LoVo (cell line): ENCODE measurements at regions not wholly inside any gene's neighbourhood (a gene's known extent, or its start where the extent isn't known, plus 50 kb on each side); places are given as distances from the start of the nearest gene placed in this dataset.
A peak's percentile ranks its signal among the peaks of the same experiment; 100 is the strongest.
"Not testable (repeated sequence)": the region's sequence is repeated elsewhere in the genome, so short reads cannot be mapped to it uniquely, and the experiment has no call there.

Experiments
- DNase-seq: peaks from one replicate; pipeline ENCODE4 v3.0.0-alpha.2; 2016; ENCODE audit warnings: low spot score

- DNase-seq = no peak
Observed at GRCh38 chrX:106363214-106363613, 195.1 kb downstream of the PWWP3B start.

DNA sequence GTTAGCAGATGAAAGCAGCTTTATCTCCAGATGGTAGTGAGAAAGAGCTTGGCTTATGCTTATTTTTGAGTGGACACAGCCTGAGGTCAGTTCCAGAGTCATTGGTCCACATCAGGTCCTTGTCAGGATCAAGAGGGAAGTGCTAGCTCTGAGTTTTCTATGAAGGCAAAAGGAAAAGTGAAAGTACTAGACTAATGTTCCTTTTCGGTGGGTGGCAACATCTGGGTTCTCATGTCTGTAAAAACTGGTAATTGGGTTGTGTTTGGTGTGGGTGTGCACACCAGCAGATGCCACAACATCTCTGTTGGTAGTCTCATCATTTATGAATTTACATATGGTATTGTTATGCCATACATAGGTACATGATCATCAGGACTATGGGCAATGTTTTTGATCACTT is 210.5 kb downstream of the PWWP3B start:
- DNase-seq = no peak

DNA sequence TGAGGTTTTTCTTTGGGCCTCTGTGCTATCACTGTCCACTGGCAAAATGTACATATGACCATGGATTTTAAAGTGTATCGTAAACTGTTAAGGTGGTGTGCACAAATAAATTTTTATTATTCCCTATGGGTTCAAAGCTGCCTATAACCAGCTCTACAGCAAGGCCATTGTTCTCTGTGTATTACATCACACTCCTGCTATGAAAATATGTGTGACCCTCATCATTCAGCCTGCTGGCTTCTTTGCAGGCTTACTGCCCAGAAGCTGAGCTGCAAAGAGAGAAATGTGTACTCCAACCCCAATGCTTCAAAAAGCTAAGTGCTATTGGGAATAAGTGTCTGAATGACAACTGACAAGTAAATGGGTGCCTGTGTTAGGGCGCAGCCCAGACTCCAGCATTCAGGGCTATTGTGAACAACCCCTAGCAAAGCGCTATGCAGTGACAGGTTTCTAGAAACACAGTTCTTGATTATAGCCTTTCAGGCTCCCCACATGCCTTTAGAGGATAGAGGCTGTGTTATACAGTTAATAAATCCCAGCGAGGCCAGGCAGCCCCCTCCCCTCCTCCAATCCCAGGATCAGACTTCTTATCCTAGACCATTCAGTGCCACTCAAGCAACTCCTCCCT is 220.4 kb upstream of the RADX start:
- DNase-seq = no peak

DNA sequence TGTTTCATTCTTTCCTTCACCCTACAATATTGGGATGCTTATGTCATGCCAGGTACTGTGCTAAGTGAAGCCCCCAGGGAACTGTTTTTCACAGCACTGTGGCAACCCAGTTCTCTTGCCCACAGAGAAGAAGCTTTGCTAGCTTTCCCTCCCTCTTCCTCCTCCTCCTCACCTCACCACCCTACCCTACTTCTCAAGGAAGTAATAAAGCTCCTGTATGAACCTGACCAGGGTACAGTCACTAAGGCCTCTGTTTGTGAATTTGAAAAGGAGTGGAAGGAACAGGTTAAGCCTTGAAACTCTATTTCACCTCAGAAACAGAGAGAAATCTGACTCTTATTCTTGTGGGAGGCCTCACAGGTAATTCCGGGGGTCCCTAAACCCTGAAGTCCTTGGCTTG is 219.4 kb upstream of the RADX start:
- DNase-seq = no peak

- DNase-seq = no peak
Observed at GRCh38 chrX:106397788-106398538, 213.8 kb upstream of the RADX start.

DNA sequence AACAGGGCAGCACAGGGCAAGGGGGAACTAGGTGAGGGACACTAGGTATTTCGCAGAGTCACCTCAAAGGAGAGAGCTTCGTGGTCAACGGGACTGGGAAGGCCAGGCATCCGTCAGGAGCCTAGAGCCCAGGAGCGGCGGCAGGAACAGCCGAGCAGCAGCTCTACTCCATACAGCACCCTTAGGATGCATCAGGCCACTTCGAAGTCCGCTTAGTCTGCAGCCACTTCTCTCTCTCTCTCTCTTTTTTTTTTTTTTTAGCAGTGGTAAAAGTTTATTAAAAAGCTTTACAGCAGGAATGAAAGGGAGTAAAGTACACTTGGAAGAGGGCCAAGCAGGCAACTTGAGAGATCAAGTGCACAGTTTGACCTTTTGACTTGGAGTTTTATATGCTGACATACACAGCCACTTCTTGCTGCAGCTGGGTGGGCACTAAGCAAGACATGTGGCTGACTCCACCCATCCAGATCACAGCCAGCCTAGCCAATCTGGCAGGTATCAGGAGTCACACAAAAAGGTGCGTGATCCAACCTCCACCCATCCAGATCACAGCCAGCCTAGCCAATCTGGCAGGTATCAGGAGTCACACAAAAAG is 209.7 kb upstream of the RADX start:
- peak; percentile 7 for DNase-seq

GRCh38 chrX:106404512-106404911 is 207.3 kb upstream of the RADX start:
- DNase-seq = no peak

GRCh38 chrX:106415276-106415895 is 196.4 kb upstream of the RADX start:
- DNase-seq = peak; percentile 27

DNA sequence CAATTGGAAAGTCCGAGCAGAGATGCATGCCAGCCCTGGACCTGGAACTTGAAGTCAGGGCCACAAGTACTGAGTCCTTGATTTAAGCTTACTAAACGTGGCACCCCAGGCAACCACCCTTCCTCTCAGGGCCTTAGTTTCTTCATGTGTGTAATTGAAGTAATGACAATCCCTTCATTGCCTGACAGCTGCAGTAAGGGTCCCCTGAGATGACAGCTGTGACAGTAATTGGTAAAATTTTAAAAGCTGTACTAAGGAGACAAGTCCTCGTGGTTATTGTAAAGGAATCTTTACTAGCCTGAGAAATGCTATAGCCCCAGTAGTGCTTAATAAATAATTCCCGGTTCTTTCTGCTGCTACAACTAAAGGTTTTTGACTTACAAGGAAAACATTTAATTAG is 175.1 kb upstream of the RADX start:
- DNase-seq = no peak

- DNase-seq = no peak
Observed at GRCh38 chrX:106437407-106437806, 174.4 kb upstream of the RADX start.

GRCh38 chrX:106450405-106450804 is 161.4 kb upstream of the RADX start:
- no peak for DNase-seq

GRCh38 chrX:106451933-106452332 is 159.8 kb upstream of the RADX start:
- no peak for DNase-seq

DNA sequence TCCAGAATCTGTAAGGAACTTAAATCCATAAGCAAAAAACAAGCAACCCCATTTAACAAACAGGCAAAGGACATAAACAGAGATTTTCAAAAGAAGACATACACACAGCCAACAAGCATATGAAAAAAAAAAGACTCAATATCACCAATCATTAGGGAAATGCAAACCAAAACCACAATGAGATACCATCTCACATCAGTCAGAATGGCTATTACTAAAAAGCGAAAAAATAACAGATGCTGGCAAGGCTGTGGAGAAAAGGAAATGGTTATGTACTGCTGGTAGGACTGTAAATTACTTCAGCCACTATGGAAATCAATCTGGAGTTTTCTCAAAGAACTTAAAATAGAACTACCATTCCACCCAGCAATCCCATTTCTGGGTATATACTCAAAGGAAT is 156.8 kb upstream of the RADX start:
- no peak for DNase-seq

GRCh38 chrX:106457802-106458201 is 154.0 kb upstream of the RADX start:
- no peak for DNase-seq

DNA sequence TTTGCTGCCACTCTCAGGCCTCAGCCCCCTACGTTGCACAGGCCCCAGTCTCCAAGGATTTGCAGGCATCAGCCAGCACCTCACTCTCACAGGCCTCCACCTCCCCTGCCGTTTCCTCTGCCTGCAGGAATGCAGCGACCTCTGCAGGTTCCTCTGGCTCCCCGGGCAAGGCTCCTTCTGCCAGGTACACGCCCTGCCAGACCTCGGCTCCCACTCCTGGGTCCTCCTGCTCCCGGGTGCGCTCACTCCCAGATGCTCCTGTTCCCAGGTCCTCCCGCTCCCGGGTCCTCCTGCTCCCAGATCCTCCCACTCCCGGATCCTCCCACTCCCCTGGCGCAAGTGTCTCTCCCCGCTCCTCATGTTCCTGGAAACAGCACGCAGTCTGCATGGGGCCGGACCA is 144.4 kb upstream of the RADX start:
- DNase-seq = no peak

DNA sequence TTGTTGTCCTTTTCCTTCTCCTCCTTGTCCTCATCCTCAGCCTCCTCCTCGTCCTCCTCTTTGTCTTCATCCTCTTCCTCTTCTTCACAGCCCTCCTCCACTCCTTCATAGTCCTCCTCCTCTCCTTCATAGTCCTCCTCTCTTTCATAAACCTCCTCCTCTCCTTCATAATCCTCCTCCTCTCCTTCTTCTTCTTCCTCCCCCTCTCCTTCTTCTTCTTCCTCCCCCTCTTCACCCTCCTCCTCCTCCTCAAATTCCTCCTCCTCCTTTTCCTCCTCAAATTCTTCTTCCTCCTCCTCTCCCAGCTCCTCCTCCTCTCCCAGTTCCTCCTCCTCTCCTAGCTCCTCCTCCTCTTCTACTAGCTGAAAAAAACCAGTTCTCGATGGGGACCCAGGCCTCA is 143.8 kb upstream of the RADX start:
- no peak for DNase-seq

GRCh38 chrX:106468433-106468832 is 143.3 kb upstream of the RADX start:
- no peak for DNase-seq

DNA sequence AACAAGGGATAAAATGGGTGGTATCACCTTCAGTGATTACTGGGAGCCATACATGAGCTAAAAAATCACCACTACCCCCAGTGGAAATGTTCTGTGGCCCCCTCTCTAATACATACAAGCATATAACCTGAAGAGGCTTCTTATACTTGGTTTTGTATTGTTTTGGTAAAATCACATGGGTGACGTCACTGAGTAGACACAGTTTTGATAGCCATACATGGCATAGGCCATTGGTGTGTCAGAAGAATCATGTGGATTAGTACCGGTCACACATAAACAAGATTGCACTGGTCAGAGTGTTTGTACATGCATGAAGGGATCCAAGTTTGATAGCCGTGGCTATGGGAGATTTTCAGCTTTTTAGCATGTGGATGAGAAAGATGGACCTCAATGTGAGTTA is 131.9 kb upstream of the RADX start:
- DNase-seq = no peak

GRCh38 chrX:106481341-106481740 is 130.4 kb upstream of the RADX start:
- DNase-seq = peak; percentile 54

GRCh38 chrX:106484233-106484632 is 127.5 kb upstream of the RADX start:
- no peak for DNase-seq

DNA sequence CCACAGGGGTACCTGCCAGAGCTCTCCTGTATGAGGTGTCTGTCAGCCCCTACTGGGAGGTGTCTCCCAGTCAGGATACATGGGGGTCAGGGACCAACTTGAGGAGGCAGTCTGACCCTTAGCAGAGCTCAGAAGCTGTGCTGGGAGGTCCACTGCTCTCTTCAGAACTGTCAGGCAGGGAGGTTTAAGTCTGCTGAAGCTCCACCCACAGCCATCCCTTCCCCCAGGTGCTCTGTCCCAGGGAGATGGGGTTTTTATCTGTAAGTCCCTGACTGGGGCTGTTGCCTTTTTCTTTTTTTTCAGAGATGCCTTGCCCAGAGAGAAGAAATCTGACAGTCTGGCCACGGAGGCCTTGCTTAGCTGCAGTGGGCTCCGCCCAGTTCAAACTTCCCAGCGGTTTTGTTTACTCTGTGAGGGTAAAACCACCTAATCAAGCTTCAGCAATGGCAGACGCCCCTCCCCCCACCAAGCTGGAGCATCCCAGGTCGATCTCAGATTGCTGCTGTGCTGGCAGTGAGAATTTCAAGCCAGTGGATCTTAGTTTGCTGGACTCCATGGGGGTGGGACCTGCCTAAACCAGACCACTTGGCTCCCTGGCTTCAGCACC is 118.5 kb upstream of the RADX start:
- DNase-seq = not testable (repeated sequence)

DNA sequence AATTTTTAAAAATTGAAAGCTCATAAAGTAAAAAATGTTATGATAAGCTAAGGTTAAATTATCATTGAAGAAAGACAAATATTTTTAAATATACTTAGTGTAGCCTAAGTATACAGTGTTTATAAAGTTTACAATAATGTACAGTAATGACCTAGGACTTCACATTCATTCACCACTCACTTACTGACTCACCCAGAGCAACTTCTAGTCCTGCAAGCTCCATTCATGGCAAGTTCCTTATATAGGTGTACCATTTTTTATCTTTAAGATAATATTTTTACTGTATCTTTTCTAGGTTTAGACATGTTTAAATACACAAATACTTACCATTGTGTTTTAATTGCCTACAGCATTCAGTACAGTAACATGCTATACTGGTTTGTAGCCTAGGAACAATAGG is 112.3 kb upstream of the RADX start:
- DNase-seq = no peak
